ENCODE measurements at regions not wholly inside any gene's neighbourhood (a gene's known extent, or its start where the extent isn't known, plus 50 kb on each side); places are given as distances from the start of the nearest gene placed in this dataset.

DNA sequence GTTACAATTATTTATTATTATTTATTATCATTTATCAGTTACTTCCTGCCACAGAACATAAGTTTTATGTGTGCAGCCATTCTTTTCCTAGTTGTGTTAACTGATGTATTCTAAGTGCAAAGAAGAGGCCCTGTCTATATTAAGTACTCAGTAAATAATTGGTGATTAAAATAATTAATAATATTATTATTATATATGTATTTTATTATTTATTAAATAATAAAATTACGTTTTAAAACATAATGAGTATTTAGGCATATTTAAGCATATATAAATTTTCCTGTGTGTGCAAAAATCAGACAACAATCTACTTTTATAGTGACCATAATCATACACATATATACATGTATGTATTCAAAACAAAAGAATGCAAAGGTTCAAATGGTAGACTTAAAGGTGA, 1871.6 kb upstream of the IGFBP7 start (continued):
- TF ChIP-seq, protein P1, sequence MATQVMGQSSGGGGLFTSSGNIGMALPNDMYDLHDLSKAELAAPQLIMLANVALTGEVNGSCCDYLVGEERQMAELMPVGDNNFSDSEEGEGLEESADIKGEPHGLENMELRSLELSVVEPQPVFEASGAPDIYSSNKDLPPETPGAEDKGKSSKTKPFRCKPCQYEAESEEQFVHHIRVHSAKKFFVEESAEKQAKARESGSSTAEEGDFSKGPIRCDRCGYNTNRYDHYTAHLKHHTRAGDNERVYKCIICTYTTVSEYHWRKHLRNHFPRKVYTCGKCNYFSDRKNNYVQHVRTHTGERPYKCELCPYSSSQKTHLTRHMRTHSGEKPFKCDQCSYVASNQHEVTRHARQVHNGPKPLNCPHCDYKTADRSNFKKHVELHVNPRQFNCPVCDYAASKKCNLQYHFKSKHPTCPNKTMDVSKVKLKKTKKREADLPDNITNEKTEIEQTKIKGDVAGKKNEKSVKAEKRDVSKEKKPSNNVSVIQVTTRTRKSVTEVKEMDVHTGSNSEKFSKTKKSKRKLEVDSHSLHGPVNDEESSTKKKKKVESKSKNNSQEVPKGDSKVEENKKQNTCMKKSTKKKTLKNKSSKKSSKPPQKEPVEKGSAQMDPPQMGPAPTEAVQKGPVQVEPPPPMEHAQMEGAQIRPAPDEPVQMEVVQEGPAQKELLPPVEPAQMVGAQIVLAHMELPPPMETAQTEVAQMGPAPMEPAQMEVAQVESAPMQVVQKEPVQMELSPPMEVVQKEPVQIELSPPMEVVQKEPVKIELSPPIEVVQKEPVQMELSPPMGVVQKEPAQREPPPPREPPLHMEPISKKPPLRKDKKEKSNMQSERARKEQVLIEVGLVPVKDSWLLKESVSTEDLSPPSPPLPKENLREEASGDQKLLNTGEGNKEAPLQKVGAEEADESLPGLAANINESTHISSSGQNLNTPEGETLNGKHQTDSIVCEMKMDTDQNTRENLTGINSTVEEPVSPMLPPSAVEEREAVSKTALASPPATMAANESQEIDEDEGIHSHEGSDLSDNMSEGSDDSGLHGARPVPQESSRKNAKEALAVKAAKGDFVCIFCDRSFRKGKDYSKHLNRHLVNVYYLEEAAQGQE (IDR thresholded peaks at IDR 0.05; ENCODE audit: unreplicated experiment): no peak
- TF ChIP-seq ZNF331 (CRISPR knock-in tag; IDR thresholded peaks at IDR 0.05; ENCODE audit: low read depth): no peak

- Histone ChIP-seq H3K36me3 (ENCODE audit: insufficient read depth) (no peaks in the 10 kb centered on the region), H3K4me2 (no peak overlapping the region), H3K27me3 (ENCODE audit: insufficient read depth) (no peaks in the 10 kb centered on the region), H3K79me2 (replicated peaks; ENCODE audit: insufficient read depth) (no peaks in the 10 kb centered on the region), H2AFZ (0 out of 2 replicates have a peak overlapping the region, but pooled peaks have one; percentile 6), H4K20me1 (replicated peaks; ENCODE audit: insufficient read depth) (no peaks in the 10 kb centered on the region), H3K27ac (ENCODE audit: low read depth) (no peak overlapping the region), H3K9me2 (ENCODE audit: insufficient read depth) (no peaks in the 10 kb centered on the region), H3K4me1 (ENCODE audit: insufficient read depth) (no peaks in the 10 kb centered on the region), H3F3A (replicated peaks; ENCODE audit: low read depth) (no peaks in the 10 kb centered on the region), H3K4me3 (no peak overlapping the region)
- DNase-seq (ENCODE audit: low spot score): no peak
- Mint-ChIP-seq H3K4me1 (no peaks in the 10 kb centered on the region), H3K27me3 (ENCODE audit: insufficient read depth, low read depth, poor library complexity) (no peaks in the 10 kb centered on the region), H3K27ac (no peak overlapping the region), H3K4me3 (no peak overlapping the region), H3K9me3 (no peaks in the 10 kb centered on the region; the same call in 2 of the 3 replicates), H3K36me3 (ENCODE audit: low read depth) (no peaks in the 10 kb centered on the region; the same call in 2 of the 3 replicates)
- ATAC-seq: no peak
- TF ChIP-seq, protein P2, sequence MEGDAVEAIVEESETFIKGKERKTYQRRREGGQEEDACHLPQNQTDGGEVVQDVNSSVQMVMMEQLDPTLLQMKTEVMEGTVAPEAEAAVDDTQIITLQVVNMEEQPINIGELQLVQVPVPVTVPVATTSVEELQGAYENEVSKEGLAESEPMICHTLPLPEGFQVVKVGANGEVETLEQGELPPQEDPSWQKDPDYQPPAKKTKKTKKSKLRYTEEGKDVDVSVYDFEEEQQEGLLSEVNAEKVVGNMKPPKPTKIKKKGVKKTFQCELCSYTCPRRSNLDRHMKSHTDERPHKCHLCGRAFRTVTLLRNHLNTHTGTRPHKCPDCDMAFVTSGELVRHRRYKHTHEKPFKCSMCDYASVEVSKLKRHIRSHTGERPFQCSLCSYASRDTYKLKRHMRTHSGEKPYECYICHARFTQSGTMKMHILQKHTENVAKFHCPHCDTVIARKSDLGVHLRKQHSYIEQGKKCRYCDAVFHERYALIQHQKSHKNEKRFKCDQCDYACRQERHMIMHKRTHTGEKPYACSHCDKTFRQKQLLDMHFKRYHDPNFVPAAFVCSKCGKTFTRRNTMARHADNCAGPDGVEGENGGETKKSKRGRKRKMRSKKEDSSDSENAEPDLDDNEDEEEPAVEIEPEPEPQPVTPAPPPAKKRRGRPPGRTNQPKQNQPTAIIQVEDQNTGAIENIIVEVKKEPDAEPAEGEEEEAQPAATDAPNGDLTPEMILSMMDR (conservative IDR thresholded peaks at IDR 0.05; ENCODE audit: low read depth in 2 of 2): no peak
- TF ChIP-seq POLR2AphosphoS5 (IDR thresholded peaks at IDR 0.05; ENCODE audit: low read depth): no peak
- TF ChIP-seq ZNF331 (CRISPR knock-in tag; IDR thresholded peaks at IDR 0.05; ENCODE audit: low read depth): no peak
- TF ChIP-seq EZH2phosphoT487 (IDR thresholded peaks at IDR 0.05; ENCODE audit: unreplicated experiment): no peak
- TF ChIP-seq NANOG (IDR thresholded peaks at IDR 0.05; ENCODE audit: borderline replicate concordance): no peak
- TF ChIP-seq, protein P3, sequence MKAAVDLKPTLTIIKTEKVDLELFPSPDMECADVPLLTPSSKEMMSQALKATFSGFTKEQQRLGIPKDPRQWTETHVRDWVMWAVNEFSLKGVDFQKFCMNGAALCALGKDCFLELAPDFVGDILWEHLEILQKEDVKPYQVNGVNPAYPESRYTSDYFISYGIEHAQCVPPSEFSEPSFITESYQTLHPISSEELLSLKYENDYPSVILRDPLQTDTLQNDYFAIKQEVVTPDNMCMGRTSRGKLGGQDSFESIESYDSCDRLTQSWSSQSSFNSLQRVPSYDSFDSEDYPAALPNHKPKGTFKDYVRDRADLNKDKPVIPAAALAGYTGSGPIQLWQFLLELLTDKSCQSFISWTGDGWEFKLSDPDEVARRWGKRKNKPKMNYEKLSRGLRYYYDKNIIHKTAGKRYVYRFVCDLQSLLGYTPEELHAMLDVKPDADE (IDR thresholded peaks at IDR 0.05): no peak
- TF ChIP-seq EZH2 (IDR thresholded peaks at IDR 0.05; ENCODE audit: low read depth, unreplicated experiment): no peak
- no peak for TF ChIP-seq ZNF462 (CRISPR knock-in tag; IDR thresholded peaks at IDR 0.05)
- TF ChIP-seq CREB1 (CRISPR knock-in tag; IDR thresholded peaks at IDR 0.05; ENCODE audit: low read depth): no peak
- TF ChIP-seq JUNB (IDR thresholded peaks at IDR 0.05; ENCODE audit: unreplicated experiment): no peak
Observed at GRCh38 chr4:58983887-58984286, 1873.7 kb upstream of the IGFBP7 start.
